Right cardiac atrium (tissue), 5 donors: ENCODE measurements at regions not wholly inside any gene's neighbourhood (a gene's known extent, or its start where the extent isn't known, plus 50 kb on each side); places are given as distances from the start of the nearest gene placed in this dataset.
"Not testable (repeated sequence)": the region's sequence is repeated elsewhere in the genome, so short reads cannot be mapped to it uniquely, and the experiment has no call there.

Experiments used
- ATAC-seq, 2 donors: fragments of 200-7000 bp; cut with Tn5 transposase; one replicate each; pipeline versions ENCODE4 v1.8.0 to v1.9.1; 2020; ENCODE audit warnings: moderate library complexity in 2 of 2, mild to moderate bottlenecking in 1 of 2
- DNase-seq, 3 donors: peaks; one replicate each; pipeline ENCODE4 v3.0.0-alpha.2; 2020
- H3K27ac ChIP-seq: one replicate; pipeline ENCODE4 v1.5.1; 2013; ENCODE audit warnings: mild to moderate bottlenecking, low read length, control low read depth, moderate library complexity
- H3K27me3 ChIP-seq: one replicate; pipeline ENCODE4 v1.6.1; 2013; ENCODE audit not compliant: control insufficient read depth, insufficient read depth
- H3K4me1 ChIP-seq: one replicate; pipeline ENCODE4 v1.6.1; 2013; ENCODE audit warnings: low read length; ENCODE audit not compliant: control insufficient read depth, insufficient read depth
- H3K4me3 ChIP-seq: one replicate; pipeline ENCODE4 v1.5.1; 2013; ENCODE audit warnings: low read length, control low read depth
- H3K9me3 ChIP-seq: one replicate; pipeline ENCODE4 v1.6.1; 2013; ENCODE audit warnings: low read length; ENCODE audit not compliant: control insufficient read depth
- WGBS: extraction: QIAGEN DNeasy Blood & Tissue Kit; methylation state at CpG from one replicate; pipeline ENCODE4 v1.1.7; 2013; 5-methylcytosine and 5-hydroxymethylcytosine counted together
- intact Hi-C, 4 donors: fragments of 100-400 bp; cut with DNase I; formaldehyde crosslinking; loops; one replicate each; pipeline versions ENCODE4 v1.11.0 to v1.14.0; 2022 to 2023
- donor health status: healthy with polysubstance abuse.
- donor health status: DM: no; HTN: yes; CAD: no.
- donor health status: DM: no; HTN: no; CAD: no.
- donor health status: DM: no; HTN: yes; CAD: no; lungs with severe emphysema.
- donor health status: DM: yes; HTN: yes; CAD: no.

DNA sequence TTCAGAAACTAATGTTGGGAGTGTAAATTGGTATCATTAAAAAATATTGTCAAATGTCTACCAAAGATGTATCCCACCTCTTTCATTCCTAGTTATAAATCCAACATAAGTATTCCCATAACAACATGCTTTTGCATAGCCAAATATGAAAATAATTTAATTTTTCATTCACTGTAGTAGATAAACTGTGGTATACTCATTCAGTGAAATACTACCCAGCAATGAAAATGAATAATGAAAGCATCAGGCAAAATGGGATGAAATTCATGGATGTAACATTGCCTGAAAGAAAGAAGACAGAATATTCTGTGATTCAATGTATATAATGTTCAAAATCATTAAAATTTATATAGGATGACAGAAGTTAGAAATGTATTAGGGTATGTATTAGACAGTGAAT, 629.0 kb upstream of the MBL2 start:
- intact Hi-C loops, result no loop called here
- no peak for DNase-seq
- H3K27ac ChIP-seq, result no peak overlapping the region
- H3K4me1 ChIP-seq, result peaks cover 2% of the 10 kb centered on the region
- H3K9me3 ChIP-seq, result no peaks in the 10 kb centered on the region
- H3K27me3 ChIP-seq, result no peaks in the 10 kb centered on the region
- H3K4me3 ChIP-seq, result no peak overlapping the region
- no peak for ATAC-seq

DNA sequence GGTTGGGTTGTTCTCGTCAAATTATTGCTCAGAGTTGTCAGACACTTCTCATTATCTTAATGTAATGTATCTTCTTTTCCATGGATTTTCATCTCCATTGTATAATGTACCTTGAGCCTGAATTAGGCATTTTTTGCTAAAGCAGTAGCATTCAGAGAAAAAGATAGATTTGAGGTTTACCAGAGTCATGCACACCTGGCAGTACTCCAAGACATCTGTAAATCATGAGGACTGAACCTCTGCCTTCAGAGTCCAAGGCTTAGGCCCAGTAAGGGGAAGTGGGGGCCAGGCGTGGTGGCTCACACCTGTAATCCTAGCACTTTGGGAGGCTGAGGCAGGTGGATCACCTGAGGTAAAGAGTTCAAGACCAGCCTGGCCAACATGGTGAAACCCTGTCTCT, 624.3 kb upstream of the MBL2 start:
- Histone ChIP-seq H3K27ac (no peak overlapping the region), H3K27me3 (no peaks in the 10 kb centered on the region), H3K9me3 (peaks cover 2% of the 10 kb centered on the region), H3K4me1 (no peaks in the 10 kb centered on the region), H3K4me3 (no peak overlapping the region)
- no peak for ATAC-seq
- intact Hi-C loops, result no loop called here
- no peak for DNase-seq
- WGBS, result 82% methylated on average over 2 of the region's 2 CpGs

DNA sequence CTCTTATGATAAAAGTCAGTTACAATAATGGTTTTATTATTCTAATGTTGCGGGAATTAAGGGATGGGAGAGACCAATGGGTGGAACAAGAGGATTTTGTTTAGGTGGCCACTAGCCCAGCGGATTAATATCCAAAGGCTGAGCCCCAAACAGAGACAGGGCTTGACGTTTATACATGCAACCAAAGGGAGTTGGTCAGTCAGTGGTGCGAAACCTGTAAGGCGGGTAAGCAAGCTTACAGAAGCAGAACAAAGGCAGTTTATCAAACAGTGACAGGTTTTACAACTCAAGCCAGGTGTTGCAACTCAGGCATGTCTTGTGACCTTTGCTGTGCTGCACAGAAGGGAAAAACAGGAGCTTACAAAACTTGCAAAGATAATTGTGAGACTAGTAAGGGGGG, 622.9 kb upstream of the MBL2 start:
- DNase-seq (no peak), ATAC-seq (no peak)
- Histone ChIP-seq H3K9me3 (peaks cover 2% of the 10 kb centered on the region), H3K4me3 (no peak overlapping the region), H3K27ac (no peak overlapping the region), H3K4me1 (no peaks in the 10 kb centered on the region), H3K27me3 (no peaks in the 10 kb centered on the region)
- WGBS, result 93% methylated on average over 5 of the region's 5 CpGs
- intact Hi-C loops, result no loop called here

DNA sequence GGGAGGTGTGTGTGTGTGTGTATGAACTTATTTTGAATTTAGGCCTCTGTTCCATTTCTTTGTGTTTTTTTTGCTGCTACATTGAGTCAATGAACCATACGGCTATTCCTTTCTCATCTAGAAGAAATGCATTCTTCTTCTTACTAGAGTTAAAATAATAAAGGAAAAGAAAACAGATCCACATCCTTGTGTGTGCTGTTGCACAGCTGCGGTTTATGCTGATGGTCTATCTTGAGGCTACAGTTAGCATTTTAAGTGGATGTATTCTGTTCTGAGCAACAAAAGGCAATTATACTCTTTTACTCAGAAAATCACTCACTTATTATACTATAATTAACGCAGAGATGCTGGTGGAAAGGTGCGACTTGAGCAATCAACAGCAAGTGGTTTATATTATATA, 615.0 kb upstream of the MBL2 start:
- no peak overlapping the region for H3K27ac ChIP-seq
- H3K9me3 ChIP-seq, result no peaks in the 10 kb centered on the region
- H3K27me3 ChIP-seq, result no peaks in the 10 kb centered on the region
- DNase-seq, result no peak
- H3K4me3 ChIP-seq, result no peak overlapping the region
- WGBS, result 82% methylated on average over 4 of the region's 4 CpGs
- no peaks in the 10 kb centered on the region for H3K4me1 ChIP-seq
- ATAC-seq, result no peak
- intact Hi-C loops, result no loop called here

DNA sequence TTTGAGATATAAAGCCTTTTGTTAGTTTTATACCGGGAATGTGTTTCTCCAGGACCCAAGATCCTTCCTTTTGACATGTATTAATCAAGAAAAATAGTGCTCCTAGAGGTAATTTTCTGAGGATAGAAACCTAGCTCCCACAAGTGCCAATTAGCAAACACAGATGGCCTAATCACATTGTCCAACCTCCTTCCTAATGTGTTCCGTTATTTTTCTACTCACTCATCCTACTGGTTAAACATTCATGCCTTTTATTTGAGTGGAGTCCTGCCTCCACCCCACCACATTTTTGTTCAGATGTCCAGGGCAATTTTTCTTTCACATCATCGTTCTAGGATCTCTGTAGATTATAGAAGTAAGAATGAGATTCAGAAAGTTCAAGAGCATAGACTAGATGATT, 610.0 kb upstream of the MBL2 start:
- 66% methylated on average over 3 of the region's 3 CpGs for WGBS
- H3K4me3 ChIP-seq, result no peak overlapping the region
- no peak for ATAC-seq
- DNase-seq, result no peak
- no peaks in the 10 kb centered on the region for H3K27me3 ChIP-seq
- intact Hi-C loops, result no loop called here
- no peaks in the 10 kb centered on the region for H3K4me1 ChIP-seq
- H3K9me3 ChIP-seq, result no peaks in the 10 kb centered on the region
- H3K27ac ChIP-seq, result no peak overlapping the region

DNA sequence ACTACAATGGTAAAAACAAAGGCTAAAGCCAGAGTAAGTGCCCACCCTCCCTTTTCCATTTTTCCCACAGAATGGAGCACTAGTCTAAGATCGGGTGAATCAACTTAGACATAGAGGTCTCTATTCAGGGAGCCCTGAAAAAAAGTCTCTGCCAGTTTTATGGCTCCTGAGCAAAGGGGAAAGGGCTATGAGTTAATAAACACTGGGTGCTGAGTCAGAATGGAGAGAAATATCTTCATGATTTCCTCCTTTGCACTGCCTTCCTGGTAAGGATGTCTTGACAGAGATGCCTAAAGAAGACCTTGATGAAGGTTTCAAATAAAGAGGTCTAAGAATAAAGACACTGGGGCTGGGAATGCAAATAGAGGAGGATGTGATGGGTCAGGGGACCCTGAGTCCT, 607.4 kb upstream of the MBL2 start:
- Histone ChIP-seq H3K27me3 (no peaks in the 10 kb centered on the region), H3K4me1 (no peaks in the 10 kb centered on the region), H3K9me3 (no peaks in the 10 kb centered on the region), H3K4me3 (no peak overlapping the region), H3K27ac (no peak overlapping the region)
- DNase-seq, result no peak
- 63% methylated on average over 1 of the region's 1 CpG for WGBS
- ATAC-seq, result no peak
- intact Hi-C loops, result no loop called here

DNA sequence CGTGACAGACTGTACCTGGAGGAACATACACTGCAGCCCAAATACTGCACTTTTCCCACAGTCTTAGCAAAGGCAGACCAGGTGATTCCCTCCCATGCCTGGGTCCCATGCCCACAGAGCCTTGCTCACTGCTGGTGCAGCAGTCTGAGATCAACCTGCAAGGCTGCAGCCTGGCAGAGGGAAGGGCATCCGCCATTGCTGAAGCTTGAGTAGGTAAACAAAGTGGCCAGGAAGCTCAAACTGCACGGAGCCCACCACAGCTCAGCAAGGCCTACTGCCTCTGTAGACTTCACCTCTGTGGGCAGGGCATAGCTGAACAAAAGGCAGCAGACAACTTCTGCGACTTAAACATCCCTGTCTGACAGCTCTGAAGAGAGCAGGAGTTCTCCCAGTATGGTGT, 597.8 kb upstream of the MBL2 start:
- ATAC-seq (no peak), DNase-seq (no peak)
- no peaks in the 10 kb centered on the region for H3K4me1 ChIP-seq
- intact Hi-C loops, result no loop called here
- no peaks in the 10 kb centered on the region for H3K27me3 ChIP-seq
- H3K4me3 ChIP-seq, result no peak overlapping the region
- no peaks in the 10 kb centered on the region for H3K9me3 ChIP-seq
- WGBS, result 85% methylated on average over 4 of the region's 4 CpGs
- no peak overlapping the region for H3K27ac ChIP-seq

DNA sequence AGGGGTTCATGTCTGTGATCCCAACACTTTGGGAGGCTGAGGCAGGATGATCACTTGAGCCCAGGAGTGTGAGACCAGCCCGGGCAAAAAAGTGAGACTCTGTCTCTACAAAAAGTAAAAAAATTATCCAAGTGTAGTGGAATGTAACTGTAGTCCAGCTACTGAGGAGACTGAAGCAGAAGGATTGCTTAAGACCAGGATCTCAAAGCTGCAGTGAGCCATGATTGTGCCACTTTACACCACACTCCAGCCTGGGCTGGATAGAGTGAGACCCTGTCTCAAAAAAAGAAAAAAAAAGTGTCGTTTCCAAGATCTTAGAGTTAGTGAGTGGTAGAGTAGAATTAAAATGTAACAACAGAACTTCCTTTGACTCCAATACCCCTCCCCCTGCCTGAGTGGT, 589.4 kb upstream of the MBL2 start:
- Histone ChIP-seq H3K27ac (no peak overlapping the region), H3K27me3 (no peaks in the 10 kb centered on the region), H3K4me3 (no peak overlapping the region), H3K4me1 (no peaks in the 10 kb centered on the region), H3K9me3 (no peaks in the 10 kb centered on the region)
- intact Hi-C loops, result no loop called here
- DNase-seq, result no peak
- WGBS, result 68% methylated on average over 2 of the region's 2 CpGs
- no peak for ATAC-seq

DNA sequence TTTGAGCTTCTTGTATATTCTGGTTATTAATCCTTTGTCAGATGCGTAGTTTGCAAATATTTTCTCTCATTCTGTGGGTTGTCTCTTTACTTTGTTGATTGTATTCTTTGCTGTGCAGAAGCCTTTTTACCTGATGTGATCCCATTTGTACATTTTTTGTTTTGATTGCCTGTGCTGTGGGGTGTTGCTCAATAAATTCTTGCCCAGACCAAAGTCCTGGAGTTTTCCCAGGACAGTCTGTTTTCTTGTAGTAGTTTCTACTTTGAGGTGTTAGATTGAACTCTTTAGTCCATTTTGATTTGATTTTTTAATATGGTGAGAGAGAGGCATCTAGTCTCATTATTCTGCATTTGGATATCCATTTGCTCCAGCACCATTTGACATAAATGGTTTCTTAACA, 588.7 kb upstream of the MBL2 start:
- Histone ChIP-seq H3K4me1 (no peaks in the 10 kb centered on the region), H3K27ac (no peak overlapping the region), H3K27me3 (no peaks in the 10 kb centered on the region), H3K4me3 (no peak overlapping the region), H3K9me3 (no peaks in the 10 kb centered on the region)
- WGBS, result 94% methylated on average over 1 of the region's 1 CpG
- no peak for DNase-seq
- intact Hi-C loops, result no loop called here
- ATAC-seq, result no peak

DNA sequence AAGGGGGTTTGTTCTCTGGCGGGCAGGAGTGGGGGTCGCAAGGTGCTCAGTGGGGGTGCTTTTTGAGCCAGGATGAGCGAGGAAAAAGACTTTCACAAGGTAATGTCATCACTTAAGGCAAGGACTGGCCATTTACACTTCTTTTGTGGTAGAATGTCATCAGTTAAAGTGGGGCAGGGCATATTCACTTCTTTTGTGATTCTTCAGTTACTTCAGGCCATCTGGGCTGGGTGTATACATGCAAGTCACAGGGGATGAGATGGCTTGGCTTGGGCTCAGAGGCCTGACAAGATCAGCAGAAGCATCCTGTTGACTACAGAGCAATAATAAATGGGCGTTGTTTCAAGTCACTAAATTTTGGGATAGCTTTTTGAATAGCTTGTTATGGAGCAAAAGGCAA, 586.4 kb upstream of the MBL2 start:
- H3K4me3 ChIP-seq, H3K27ac ChIP-seq, intact Hi-C loops, H3K9me3 ChIP-seq, H3K4me1 ChIP-seq, H3K27me3 ChIP-seq, DNase-seq, ATAC-seq: not testable (repeated sequence)
- 73% methylated on average over 4 of the region's 4 CpGs for WGBS

DNA sequence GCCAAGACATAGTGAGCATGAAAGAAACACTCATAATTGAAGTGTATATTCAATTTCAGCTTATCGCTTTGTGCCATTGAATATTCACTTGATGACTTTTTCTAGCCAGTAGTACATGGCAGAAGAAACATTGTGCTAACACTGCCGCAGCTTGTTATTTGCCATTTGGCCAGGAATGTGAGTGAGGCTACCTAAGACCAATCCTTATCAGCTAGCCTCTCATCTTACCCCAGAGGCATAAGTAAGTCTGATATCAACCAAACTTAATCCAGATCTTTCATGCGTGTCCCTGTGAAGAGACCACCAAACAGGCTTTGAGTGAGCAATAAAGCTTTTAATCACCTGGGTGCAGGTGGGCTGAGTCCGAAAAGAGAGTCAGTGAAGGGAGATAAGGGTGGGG, 586.0 kb upstream of the MBL2 start:
- no peak overlapping the region for H3K27ac ChIP-seq
- 87% methylated on average over 4 of the region's 4 CpGs for WGBS

DNA sequence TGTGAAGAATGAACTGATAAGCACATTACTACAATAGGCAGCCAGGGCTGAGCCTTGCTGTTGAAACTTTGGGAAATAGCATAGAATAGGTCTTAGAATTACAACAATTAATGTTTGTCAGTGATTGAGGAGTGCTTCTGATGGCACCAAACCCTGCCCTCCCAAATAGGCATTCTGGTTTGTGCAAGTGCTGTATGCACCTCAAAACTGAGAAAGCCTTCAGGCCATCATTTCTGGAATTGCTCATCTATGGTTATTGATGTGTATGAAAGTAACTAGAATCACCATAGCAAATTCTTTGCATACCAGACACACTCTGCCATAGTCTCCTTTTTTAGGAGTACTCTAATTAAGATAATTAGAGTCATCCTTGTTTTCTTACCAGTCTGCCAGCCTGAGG, 585.0 kb upstream of the MBL2 start:
- Histone ChIP-seq H3K27ac (no peak overlapping the region), H3K9me3 (no peaks in the 10 kb centered on the region), H3K27me3 (no peaks in the 10 kb centered on the region), H3K4me1 (no peaks in the 10 kb centered on the region), H3K4me3 (no peak overlapping the region)
- ATAC-seq, result no peak
- intact Hi-C loops, result no loop called here
- DNase-seq, result no peak

More for the DNA sequence above, 586.0 kb upstream of the MBL2 start:
- intact Hi-C loops, result no loop called here
- ATAC-seq, result no peak
- no peaks in the 10 kb centered on the region for H3K9me3 ChIP-seq
- DNase-seq, result no peak
- H3K4me3 ChIP-seq, result no peak overlapping the region
- H3K27me3 ChIP-seq, result no peaks in the 10 kb centered on the region
- H3K4me1 ChIP-seq, result no peaks in the 10 kb centered on the region
